ENCODE measurements at regions not wholly inside any gene's neighbourhood (a gene's known extent, or its start where the extent isn't known, plus 50 kb on each side); places are given as distances from the start of the nearest gene placed in this dataset.

- no peak overlapping the region for H3K18ac ChIP-seq (ENCODE audit: extremely low read depth, low read length)
- no peak overlapping the region for H2BK12ac ChIP-seq (ENCODE audit: low read depth, low read length)
- no peak overlapping the region for H3K4ac ChIP-seq (replicated peaks; ENCODE audit: insufficient read length, low read depth, low read length)
- 90% methylated on average over 3 of the region's 3 CpGs; no CpG with 5 or more reads in 1 of the 2 experiments for WGBS, 2 experiments (ENCODE audit: extremely low coverage in 1 of 2, insufficient coverage in 1 of 2, insufficient read length in 1 of 2, insufficient replicate concordance in 2 of 2, low coverage in 1 of 2, low lambda C conversion rate in 2 of 2, missing lambda C conversion rate in 1 of 2)
- DNase-seq (ENCODE audit: low read depth in 1 of 2, low spot score in 2 of 2) (no peak), FAIRE-seq (no peak)
- no peak overlapping the region for H3K23ac ChIP-seq (ENCODE audit: insufficient read length)
- peaks cover 0 to 10% (median 4%) of the 10 kb centered on the region in 4 experiments; a peak in 4 of 7 replicates for H3K4me1 ChIP-seq (replicated peaks in 1 of 4; ENCODE audit: control insufficient read depth in 3 of 4, insufficient read depth in 4 of 4, low read length in 3 of 4)
- no peak overlapping the region for H3K4me3 ChIP-seq (ENCODE audit: extremely low read depth in 1 of 4, insufficient read depth in 2 of 4, low read depth in 3 of 4, low read length in 4 of 4)
- H3K79me1 ChIP-seq (ENCODE audit: low read depth, low read length) = no peaks in the 10 kb centered on the region
- no peak overlapping the region for H2BK120ac ChIP-seq (replicated peaks; ENCODE audit: low read depth, low read length)
- no peak overlapping the region for H4K5ac ChIP-seq (ENCODE audit: insufficient read length, low read depth, low read length)
- no peak overlapping the region for H4K91ac ChIP-seq (replicated peaks; ENCODE audit: insufficient read length, low read length)
- H2BK5ac ChIP-seq (ENCODE audit: low read depth, low read length) = no peak overlapping the region
- no peak overlapping the region for H4K8ac ChIP-seq (ENCODE audit: extremely low read depth, insufficient read depth, low read length)
- H3K36me3 ChIP-seq (ENCODE audit: control insufficient read depth in 2 of 4, insufficient read depth in 4 of 4, low read length in 3 of 4) = no peaks in the 10 kb centered on the region
- no peak overlapping the region for H2AFZ ChIP-seq (ENCODE audit: low read length)
- CTCF ChIA-PET (ENCODE audit: partially characterized antibody) = no interaction called here
- H3K79me2 ChIP-seq (ENCODE audit: control insufficient read depth in 1 of 2, insufficient read depth in 2 of 2, low read length in 2 of 2) = no peaks in the 10 kb centered on the region
- H3K9ac ChIP-seq (replicated peaks in 1 of 4; ENCODE audit: extremely low read depth in 1 of 4, low read depth in 3 of 4, low read length in 3 of 4) = no peak overlapping the region
- H3K9me3 ChIP-seq (ENCODE audit: insufficient read depth in 2 of 2, low read depth in 1 of 2, low read length in 1 of 2) = no peaks in the 10 kb centered on the region
- no peak overlapping the region for H3K56ac ChIP-seq (replicated peaks; ENCODE audit: insufficient read length, low read depth, low read length)
- H2BK20ac ChIP-seq (ENCODE audit: low read length) = no peak overlapping the region
- H3K27me3 ChIP-seq (replicated peaks in 1 of 4; ENCODE audit: control insufficient read depth in 3 of 4, extremely low read depth in 1 of 4, insufficient read depth in 3 of 4, low read length in 3 of 4) = no peaks in the 10 kb centered on the region
- H3K23me2 ChIP-seq (ENCODE audit: low read depth, low read length) = no peaks in the 10 kb centered on the region; the same call in 1 of the 2 replicates
- no peak overlapping the region for H3K4me2 ChIP-seq (ENCODE audit: insufficient read depth in 1 of 2, low read depth in 2 of 2, low read length in 2 of 2)
- no peak overlapping the region for H3K14ac ChIP-seq (ENCODE audit: insufficient read length)
- no peak overlapping the region for H3K27ac ChIP-seq (ENCODE audit: low read depth, low read length)
- POLR2A ChIA-PET (ENCODE audit: partially characterized antibody) = no interaction called here
- H4K20me1 ChIP-seq (replicated peaks in 1 of 2; ENCODE audit: control insufficient read depth in 1 of 2, insufficient read depth in 2 of 2, low read length in 2 of 2) = no peaks in the 10 kb centered on the region
- no peak overlapping the region for H2BK15ac ChIP-seq (ENCODE audit: low read length)
- H2AK5ac ChIP-seq (ENCODE audit: low read depth, low read length) = no peak overlapping the region
Observed at GRCh38 chr4:125123570-125124109, 191.1 kb upstream of the FAT4 start.

Data from H1 (cell line).